Neural cell (in vitro differentiated cells): ENCODE measurements at regions not wholly inside any gene's neighbourhood (a gene's known extent, or its start where the extent isn't known, plus 50 kb on each side); places are given as distances from the start of the nearest gene placed in this dataset.

Experiments used
- H2AFZ ChIP-seq: fragments of 200-600, 300-800 bp; sonication (generic), shearing (Covaris generic); 2 replicates; pipeline ENCODE4 v1.6.0; 2014; ENCODE audit warnings: low read depth, mild to moderate bottlenecking, antibody characterized with exemption, low read length, moderate library complexity
- H3F3A ChIP-seq: fragments of 200-600 bp; shearing (Covaris generic); 2 replicates; pipeline ENCODE4 v1.6.1; 2016; ENCODE audit warnings: mild to moderate bottlenecking, moderate library complexity, mixed read lengths, antibody characterized with exemption, low read length; ENCODE audit not compliant: insufficient read depth, poor library complexity, severe bottlenecking
- H3K27ac ChIP-seq: fragments of 200-600, 300-800 bp; sonication (generic), shearing (Covaris generic); 2 replicates; pipeline ENCODE4 v1.5.1; 2014; ENCODE audit warnings: mild to moderate bottlenecking, low read length, moderate library complexity
- H3K27me3 ChIP-seq: fragments of 300-800, 200-600 bp; sonication (generic), shearing (Covaris generic); 2 replicates; pipeline ENCODE4 v1.6.0; 2014; ENCODE audit warnings: mild to moderate bottlenecking, low read depth, low read length, moderate library complexity; ENCODE audit not compliant: insufficient read depth
- H3K36me3 ChIP-seq: fragments of 300-800, 200-600 bp; sonication (generic), shearing (Covaris generic); 2 replicates; pipeline ENCODE4 v1.5.1; 2014; ENCODE audit warnings: mild to moderate bottlenecking, antibody characterized with exemption, low read length, moderate library complexity; ENCODE audit not compliant: insufficient read depth
- H3K4me2 ChIP-seq: fragments of 300-800, 200-600 bp; sonication (generic), shearing (Covaris generic); 2 replicates; pipeline ENCODE4 v1.6.0; 2014; ENCODE audit warnings: mild to moderate bottlenecking, low read length
- H3K4me3 ChIP-seq: fragments of 300-800, 200-600 bp; sonication (generic), shearing (Covaris generic); 2 replicates; pipeline ENCODE4 v1.5.1; 2014; ENCODE audit warnings: mild to moderate bottlenecking, low read length, moderate library complexity
- H3K79me2 ChIP-seq: fragments of 200-600 bp; shearing (Covaris generic); replicated peaks from 2 replicates; pipeline ENCODE4 v1.6.0; 2014; ENCODE audit warnings: mild to moderate bottlenecking, low read length, moderate library complexity; ENCODE audit not compliant: insufficient read depth
- H3K9ac ChIP-seq: fragments of 300-800, 200-600 bp; sonication (generic), shearing (Covaris generic); 2 replicates; pipeline ENCODE4 v1.6.1; 2016; ENCODE audit warnings: mild to moderate bottlenecking, low read length, mixed read lengths
- H3K9me2 ChIP-seq: fragments of 200-600 bp; shearing (Covaris generic); 2 replicates; pipeline ENCODE4 v1.6.1; 2016; ENCODE audit warnings: mild to moderate bottlenecking, low read length, mixed read lengths; ENCODE audit not compliant: insufficient read depth
- H3K9me3 ChIP-seq: fragments of 200-600, 300-800 bp; sonication (generic), shearing (Covaris generic); 2 replicates; pipeline ENCODE4 v1.6.1; 2016; ENCODE audit warnings: mild to moderate bottlenecking, mixed run types, low read length, moderate library complexity, mixed read lengths
- H4K20me1 ChIP-seq: fragments of 200-600 bp; shearing (Covaris generic); 2 replicates; pipeline ENCODE4 v1.6.1; 2016; ENCODE audit warnings: mild to moderate bottlenecking, mixed run types; ENCODE audit not compliant: insufficient read depth
- EP300 ChIP-seq: fragments of 450-650 bp; conservative IDR thresholded peaks from 2 replicates; pipeline ENCODE4 v1.6.1; 2014; ENCODE audit warnings: antibody characterized with exemption, mild to moderate bottlenecking, moderate library complexity; ENCODE audit not compliant: poor library complexity, severe bottlenecking
- EZH2 ChIP-seq: fragments of 200-600, 300-800 bp; shearing (Covaris generic), sonication (generic); IDR thresholded peaks from 2 replicates; pipeline ENCODE4 v1.6.1; 2014; ENCODE audit warnings: antibody characterized with exemption, low read length, borderline replicate concordance, mild to moderate bottlenecking; ENCODE audit not compliant: insufficient read depth, poor library complexity, severe bottlenecking
- MXI1 ChIP-seq: fragments of 450-650 bp; conservative IDR thresholded peaks from 2 replicates; pipeline ENCODE4 v1.6.1; 2014; ENCODE audit warnings: antibody characterized with exemption, mild to moderate bottlenecking; ENCODE audit not compliant: poor library complexity, severe bottlenecking
- POLR2AphosphoS5 ChIP-seq: IDR thresholded peaks from 2 replicates; pipeline ENCODE4 v1.6.1; 2012
- RAD21 ChIP-seq: fragments of 450-650 bp; conservative IDR thresholded peaks from 2 replicates; pipeline ENCODE4 v1.6.1; 2014; ENCODE audit warnings: antibody characterized with exemption, mild to moderate bottlenecking, moderate library complexity
- SMC3 ChIP-seq: fragments of 450-650 bp; conservative IDR thresholded peaks from 2 replicates; pipeline ENCODE4 v1.6.1; 2014; ENCODE audit warnings: antibody characterized with exemption, mild to moderate bottlenecking, moderate library complexity; ENCODE audit not compliant: poor library complexity
- TAF1 ChIP-seq: IDR thresholded peaks from 2 replicates; pipeline ENCODE4 v1.6.1; 2012; ENCODE audit warnings: low read depth
- TF ChIP-seq, protein P1 (sequence below): IDR thresholded peaks from 2 replicates; pipeline ENCODE4 v1.6.1; 2012; ENCODE audit warnings: borderline replicate concordance

DNA sequence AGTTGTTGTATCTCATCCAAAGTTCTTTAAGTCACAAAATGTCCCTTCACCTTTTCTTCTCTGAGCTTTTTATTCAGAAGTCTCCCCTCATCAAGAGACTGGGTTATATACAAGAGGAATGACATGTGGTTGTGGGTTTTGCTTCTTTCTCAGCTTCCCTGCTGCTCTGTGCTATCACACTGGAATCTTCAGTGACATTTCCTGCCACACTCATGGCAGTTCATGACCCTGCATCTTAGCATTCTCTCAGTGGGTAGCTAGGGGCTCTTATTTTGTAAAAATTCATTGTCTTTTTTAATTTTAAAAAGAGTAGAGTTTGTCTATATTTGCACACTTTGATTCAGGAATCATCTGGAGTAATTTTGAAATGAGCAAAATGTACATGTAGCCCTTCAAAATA, 236.9 kb upstream of the TMEM229A start:
- no peaks in the 10 kb centered on the region for H3K9me2 ChIP-seq
- no peak overlapping the region for H3K9ac ChIP-seq
- H3K36me3 ChIP-seq: no peaks in the 10 kb centered on the region
- no peak overlapping the region for H3K27ac ChIP-seq
- TF ChIP-seq EP300 (peak; percentile 33), MXI1 (no peak), EZH2 (no peak), RAD21 (no peak), TAF1 (no peak), POLR2AphosphoS5 (peak; percentile 34)
- TF ChIP-seq, protein P1, sequence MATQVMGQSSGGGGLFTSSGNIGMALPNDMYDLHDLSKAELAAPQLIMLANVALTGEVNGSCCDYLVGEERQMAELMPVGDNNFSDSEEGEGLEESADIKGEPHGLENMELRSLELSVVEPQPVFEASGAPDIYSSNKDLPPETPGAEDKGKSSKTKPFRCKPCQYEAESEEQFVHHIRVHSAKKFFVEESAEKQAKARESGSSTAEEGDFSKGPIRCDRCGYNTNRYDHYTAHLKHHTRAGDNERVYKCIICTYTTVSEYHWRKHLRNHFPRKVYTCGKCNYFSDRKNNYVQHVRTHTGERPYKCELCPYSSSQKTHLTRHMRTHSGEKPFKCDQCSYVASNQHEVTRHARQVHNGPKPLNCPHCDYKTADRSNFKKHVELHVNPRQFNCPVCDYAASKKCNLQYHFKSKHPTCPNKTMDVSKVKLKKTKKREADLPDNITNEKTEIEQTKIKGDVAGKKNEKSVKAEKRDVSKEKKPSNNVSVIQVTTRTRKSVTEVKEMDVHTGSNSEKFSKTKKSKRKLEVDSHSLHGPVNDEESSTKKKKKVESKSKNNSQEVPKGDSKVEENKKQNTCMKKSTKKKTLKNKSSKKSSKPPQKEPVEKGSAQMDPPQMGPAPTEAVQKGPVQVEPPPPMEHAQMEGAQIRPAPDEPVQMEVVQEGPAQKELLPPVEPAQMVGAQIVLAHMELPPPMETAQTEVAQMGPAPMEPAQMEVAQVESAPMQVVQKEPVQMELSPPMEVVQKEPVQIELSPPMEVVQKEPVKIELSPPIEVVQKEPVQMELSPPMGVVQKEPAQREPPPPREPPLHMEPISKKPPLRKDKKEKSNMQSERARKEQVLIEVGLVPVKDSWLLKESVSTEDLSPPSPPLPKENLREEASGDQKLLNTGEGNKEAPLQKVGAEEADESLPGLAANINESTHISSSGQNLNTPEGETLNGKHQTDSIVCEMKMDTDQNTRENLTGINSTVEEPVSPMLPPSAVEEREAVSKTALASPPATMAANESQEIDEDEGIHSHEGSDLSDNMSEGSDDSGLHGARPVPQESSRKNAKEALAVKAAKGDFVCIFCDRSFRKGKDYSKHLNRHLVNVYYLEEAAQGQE: no peak
- H3K79me2 ChIP-seq: no peaks in the 10 kb centered on the region
- H2AFZ ChIP-seq: no peak overlapping the region
- H3K27me3 ChIP-seq: no peaks in the 10 kb centered on the region
- no peaks in the 10 kb centered on the region for H3F3A ChIP-seq
- H3K4me3 ChIP-seq: no peak overlapping the region
- no peaks in the 10 kb centered on the region for H4K20me1 ChIP-seq
- H3K4me2 ChIP-seq: no peak overlapping the region
- no peaks in the 10 kb centered on the region for H3K9me3 ChIP-seq

DNA sequence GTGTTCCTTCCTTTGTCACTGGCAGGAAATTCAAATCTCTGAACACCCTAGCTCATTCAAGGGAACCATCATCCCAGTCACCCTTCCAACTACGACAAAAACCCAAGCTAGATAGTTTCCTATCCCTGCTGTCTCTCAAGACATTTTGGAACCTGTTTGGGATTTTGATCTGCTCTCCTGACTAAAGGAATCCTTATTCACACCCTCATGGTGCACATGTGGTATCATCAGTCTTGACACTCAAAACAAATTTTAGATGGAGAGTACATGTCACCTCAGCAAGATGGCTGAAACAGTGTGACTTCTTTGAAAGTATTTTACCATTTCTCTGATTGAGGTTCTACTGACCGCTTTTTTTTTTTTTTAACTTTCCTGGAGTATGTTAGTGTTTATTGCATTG, 234.3 kb upstream of the TMEM229A start:
- Histone ChIP-seq H3K4me3 (no peak overlapping the region), H2AFZ (no peak overlapping the region), H3F3A (no peaks in the 10 kb centered on the region), H3K9ac (no peak overlapping the region), H3K9me2 (no peaks in the 10 kb centered on the region), H3K79me2 (no peaks in the 10 kb centered on the region), H3K27me3 (no peaks in the 10 kb centered on the region), H3K27ac (no peak overlapping the region), H3K9me3 (no peaks in the 10 kb centered on the region), H3K4me2 (no peak overlapping the region), H3K36me3 (no peaks in the 10 kb centered on the region), H4K20me1 (no peaks in the 10 kb centered on the region)
- TF ChIP-seq SMC3: no peak

DNA sequence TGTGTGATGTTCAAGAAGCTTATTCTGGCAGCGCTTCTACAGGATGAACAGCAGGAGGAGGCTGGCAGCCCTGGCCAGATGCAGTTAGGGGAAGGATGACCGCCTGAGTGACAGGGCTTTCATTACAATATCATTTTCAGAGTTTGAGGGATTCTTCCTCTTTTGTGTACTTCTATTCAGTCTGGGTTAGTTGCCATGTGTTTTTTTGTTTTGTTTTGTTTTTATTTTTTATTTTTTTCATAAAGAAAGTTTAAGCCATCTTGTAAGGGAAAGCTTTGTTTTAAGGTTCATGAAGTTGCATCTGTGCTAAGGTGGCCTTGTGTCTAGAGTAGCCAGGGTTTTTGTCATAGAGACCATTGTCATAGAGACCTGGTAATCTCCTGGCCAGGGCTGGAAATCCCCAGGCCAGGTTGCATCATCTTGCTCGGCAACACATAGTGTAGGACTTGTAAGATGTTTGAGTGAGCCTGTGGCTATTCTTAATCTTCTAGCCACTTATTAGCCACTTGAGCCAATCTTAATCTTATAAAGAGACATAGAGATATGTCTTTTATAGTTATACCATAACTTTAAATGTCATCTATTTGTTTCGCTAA, 230.5 kb upstream of the TMEM229A start:
- no peaks in the 10 kb centered on the region for H3K27me3 ChIP-seq
- H3K36me3 ChIP-seq: no peaks in the 10 kb centered on the region
- H3K4me3 ChIP-seq: no peak overlapping the region
- TF ChIP-seq TAF1 (no peak), SMC3 (no peak), POLR2AphosphoS5 (no peak), RAD21 (no peak), MXI1 (no peak), EP300 (no peak)
- TF ChIP-seq, protein P1: no peak
- H3K4me2 ChIP-seq: no peak overlapping the region
- no peaks in the 10 kb centered on the region for H3K9me3 ChIP-seq
- H4K20me1 ChIP-seq: no peaks in the 10 kb centered on the region
- H3K9ac ChIP-seq: no peak overlapping the region
- no peak overlapping the region for H3K27ac ChIP-seq
- no peaks in the 10 kb centered on the region for H3K9me2 ChIP-seq
- no peak overlapping the region for H2AFZ ChIP-seq
- no peaks in the 10 kb centered on the region for H3F3A ChIP-seq
- H3K79me2 ChIP-seq: no peaks in the 10 kb centered on the region
